ENCODE measurements at regions not wholly inside any gene's neighbourhood (a gene's known extent, or its start where the extent isn't known, plus 50 kb on each side); places are given as distances from the start of the nearest gene placed in this dataset.

GRCh38 chr22:34299496-34299895 lies 379.2 kb upstream of the LARGE1 start:
- H3K27ac Mint-ChIP-seq = peak overlapping the region in 2 of 3 experiments; percentile 11 to 51
- peaks cover 27% of the 10 kb centered on the region for H3K4me1 Mint-ChIP-seq
- H3K4me3 Mint-ChIP-seq = no peak overlapping the region
- peaks cover 38% of the 10 kb centered on the region for H3K27me3 Mint-ChIP-seq (ENCODE audit: low read depth)
- TF ChIP-seq CTCF (IDR thresholded peaks at IDR 0.05; ENCODE audit: unreplicated experiment in 3 of 3) = no peak
- H3K36me3 Mint-ChIP-seq (ENCODE audit: low read depth) = no peaks in the 10 kb centered on the region
- no peaks in the 10 kb centered on the region for H3K9me3 Mint-ChIP-seq

- H3K27me3 Mint-ChIP-seq (ENCODE audit: low read depth) = peaks cover 53% of the 10 kb centered on the region
- no peak overlapping the region for H3K4me3 Mint-ChIP-seq
- no peak for TF ChIP-seq CTCF (IDR thresholded peaks at IDR 0.05; ENCODE audit: unreplicated experiment in 3 of 3)
- peaks cover 27% of the 10 kb centered on the region for H3K4me1 Mint-ChIP-seq
- no peaks in the 10 kb centered on the region for H3K36me3 Mint-ChIP-seq (ENCODE audit: low read depth)
- H3K9me3 Mint-ChIP-seq = no peaks in the 10 kb centered on the region
- no peak overlapping the region for H3K27ac Mint-ChIP-seq
These were observed 381.3 kb upstream of the LARGE1 start for GRCh38 chr22:34301569-34301968.

- Mint-ChIP-seq H3K36me3 (ENCODE audit: low read depth) (no peaks in the 10 kb centered on the region), H3K4me3 (no peak overlapping the region), H3K27ac (no peak overlapping the region), H3K27me3 (ENCODE audit: low read depth) (peaks cover 53% of the 10 kb centered on the region), H3K9me3 (peaks cover 3% of the 10 kb centered on the region), H3K4me1 (peaks cover 24% of the 10 kb centered on the region)
- no peak for TF ChIP-seq CTCF (IDR thresholded peaks at IDR 0.05; ENCODE audit: unreplicated experiment in 3 of 3)
These were observed 383.4 kb upstream of the LARGE1 start for GRCh38 chr22:34303656-34304055.

- Mint-ChIP-seq H3K36me3 (ENCODE audit: low read depth) (no peaks in the 10 kb centered on the region), H3K27me3 (ENCODE audit: low read depth) (peaks cover 49% of the 10 kb centered on the region), H3K27ac (no peak overlapping the region), H3K4me1 (peaks cover 6% of the 10 kb centered on the region), H3K9me3 (peaks cover 3% of the 10 kb centered on the region), H3K4me3 (no peak overlapping the region)
- TF ChIP-seq CTCF (IDR thresholded peaks at IDR 0.05; ENCODE audit: unreplicated experiment in 3 of 3) = no peak
These were observed 386.1 kb upstream of the LARGE1 start for GRCh38 chr22:34306361-34306760.

- H3K4me3 Mint-ChIP-seq = no peak overlapping the region
- no peaks in the 10 kb centered on the region for H3K36me3 Mint-ChIP-seq (ENCODE audit: low read depth)
- peaks cover 3% of the 10 kb centered on the region for H3K9me3 Mint-ChIP-seq
- TF ChIP-seq CTCF (IDR thresholded peaks at IDR 0.05; ENCODE audit: unreplicated experiment in 3 of 3) = no peak
- H3K27ac Mint-ChIP-seq = no peak overlapping the region
- H3K27me3 Mint-ChIP-seq (ENCODE audit: low read depth) = peaks cover 45% of the 10 kb centered on the region
- H3K4me1 Mint-ChIP-seq = no peaks in the 10 kb centered on the region
These were observed 387.8 kb upstream of the LARGE1 start for GRCh38 chr22:34308101-34308500.

GRCh38 chr22:34319346-34319745 lies 399.1 kb upstream of the LARGE1 start:
- H3K36me3 Mint-ChIP-seq (ENCODE audit: low read depth) = no peaks in the 10 kb centered on the region
- no peak for TF ChIP-seq CTCF (IDR thresholded peaks at IDR 0.05; ENCODE audit: unreplicated experiment in 3 of 3)
- H3K4me3 Mint-ChIP-seq = no peak overlapping the region
- H3K9me3 Mint-ChIP-seq = peaks cover 10% of the 10 kb centered on the region
- H3K27ac Mint-ChIP-seq = no peak overlapping the region
- H3K27me3 Mint-ChIP-seq (ENCODE audit: low read depth) = peaks cover 37% of the 10 kb centered on the region
- H3K4me1 Mint-ChIP-seq = no peaks in the 10 kb centered on the region
